Peyer's patch (tissue), 4 donors: ENCODE measurements at regions not wholly inside any gene's neighbourhood (a gene's known extent, or its start where the extent isn't known, plus 50 kb on each side); places are given as distances from the start of the nearest gene placed in this dataset.

Experiments
- DNase-seq, 3 donors: peaks; one replicate each; pipeline ENCODE4 v3.0.0-alpha.2; 2017 to 2019
- H3K27ac ChIP-seq, 4 donors: fragments of 200-600 bp; sonication (generic); one replicate each; pipeline ENCODE4 v1.5.1; 2016 to 2019
- H3K27me3 ChIP-seq, 2 donors: fragments of 200-600 bp; sonication (generic); one replicate each; pipeline ENCODE4 v1.5.1; 2019
- H3K36me3 ChIP-seq, 3 donors: fragments of 200-600 bp; sonication (generic); one replicate each; pipeline ENCODE4 v1.5.1; 2016 to 2019
- H3K4me1 ChIP-seq, 4 donors: fragments of 200-600 bp; sonication (generic); one replicate each; pipeline ENCODE4 v1.5.1; 2016 to 2019
- H3K4me3 ChIP-seq, 4 donors: fragments of 200-600 bp; sonication (generic); 1 replicate in 3 of 4; 2 replicates in 1 of 4; pipeline ENCODE4 v1.5.1; 2016 to 2019; ENCODE audit warnings: mild to moderate bottlenecking in 1 of 4
- H3K9me3 ChIP-seq, 4 donors: fragments of 200-600 bp; sonication (generic); one replicate each; pipeline ENCODE4 v1.5.1; 2016 to 2019; ENCODE audit warnings: mild to moderate bottlenecking in 1 of 4
- CTCF ChIP-seq, 6 experiments: fragments of 450-650 bp in 4 of 6; fragments of 200-600 bp in 2 of 6; sonication (generic) in 1 of 6; IDR thresholded peaks; one replicate each; pipeline ENCODE4 v1.5.1; 2017 to 2019; ENCODE audit warnings: antibody characterized with exemption in 6 of 6, mild to moderate bottlenecking in 3 of 6, moderate library complexity in 1 of 6
- POLR2A ChIP-seq, 2 donors: fragments of 450-650 bp; IDR thresholded peaks; one replicate each; pipeline ENCODE4 v1.5.1; 2017; ENCODE audit warnings: antibody characterized with exemption in 2 of 2, mild to moderate bottlenecking in 2 of 2, moderate library complexity in 2 of 2

- H3K27me3 ChIP-seq = no peaks in the 10 kb centered on the region
- H3K4me3 ChIP-seq = no peak overlapping the region
- no peaks in the 10 kb centered on the region for H3K4me1 ChIP-seq
- no peak for DNase-seq
- H3K36me3 ChIP-seq = no peaks in the 10 kb centered on the region
- TF ChIP-seq POLR2A (IDR thresholded peaks at IDR 0.05) (no peak), CTCF (IDR thresholded peaks at IDR 0.05) (no peak)
- no peak overlapping the region for H3K27ac ChIP-seq
- no peaks in the 10 kb centered on the region for H3K9me3 ChIP-seq
These were observed 95.3 kb upstream of the USP47 start for GRCh38 chr11:11746449-11746848.

DNA sequence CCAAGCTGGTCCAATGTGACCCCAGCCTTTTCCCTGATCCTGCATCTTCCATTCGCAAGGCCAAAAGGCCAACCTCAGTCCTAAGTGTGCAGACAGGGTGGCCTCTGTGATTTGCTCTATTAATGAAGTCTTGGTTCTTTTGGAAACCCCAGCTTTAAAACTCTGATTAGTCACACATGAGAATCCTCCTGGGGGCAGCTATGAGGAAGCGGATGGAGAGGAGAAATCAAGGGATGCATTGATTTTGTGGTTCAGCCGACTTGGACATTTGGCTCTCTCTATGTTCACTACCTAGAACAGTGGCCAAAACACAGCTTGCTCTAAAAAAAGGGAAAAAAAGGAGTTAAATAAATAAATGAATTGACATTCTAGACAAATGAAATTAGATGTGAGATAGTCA lies 98.6 kb upstream of the USP47 start:
- Histone ChIP-seq H3K27me3 (no peaks in the 10 kb centered on the region), H3K9me3 (no peaks in the 10 kb centered on the region), H3K36me3 (no peaks in the 10 kb centered on the region), H3K4me1 (no peaks in the 10 kb centered on the region), H3K27ac (no peak overlapping the region), H3K4me3 (no peak overlapping the region)
- TF ChIP-seq POLR2A (IDR thresholded peaks at IDR 0.05) (no peak), CTCF (IDR thresholded peaks at IDR 0.05) (no peak)
- DNase-seq = no peak

DNA sequence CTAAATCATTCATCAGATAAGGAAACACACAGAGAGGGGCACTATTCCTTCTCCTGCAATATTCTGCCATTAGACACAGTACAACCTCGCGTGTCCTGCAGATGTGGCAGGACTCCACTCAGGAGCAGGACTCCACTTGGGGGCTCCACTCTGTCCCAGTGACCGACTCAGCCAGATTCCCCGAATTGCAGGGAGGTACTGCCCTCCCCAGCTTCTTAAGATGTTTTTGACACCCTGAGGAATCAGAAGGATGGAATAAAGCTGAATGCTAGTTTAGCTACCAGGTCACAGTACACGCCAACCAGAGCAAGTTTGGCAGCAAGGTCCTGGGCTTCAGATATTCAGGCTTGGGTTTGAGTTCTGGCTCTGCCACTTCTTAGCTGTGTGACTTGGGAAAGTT lies 99.3 kb upstream of the USP47 start:
- H3K4me3 ChIP-seq = no peak overlapping the region
- DNase-seq = no peak
- H3K4me1 ChIP-seq = no peaks in the 10 kb centered on the region
- H3K36me3 ChIP-seq = no peaks in the 10 kb centered on the region
- no peaks in the 10 kb centered on the region for H3K9me3 ChIP-seq
- H3K27me3 ChIP-seq = no peaks in the 10 kb centered on the region
- TF ChIP-seq POLR2A (IDR thresholded peaks at IDR 0.05) (no peak), CTCF (IDR thresholded peaks at IDR 0.05) (no peak)
- no peak overlapping the region for H3K27ac ChIP-seq

GRCh38 chr11:11740836-11741235 lies 100.9 kb upstream of the USP47 start:
- Histone ChIP-seq H3K27me3 (no peaks in the 10 kb centered on the region), H3K4me1 (no peaks in the 10 kb centered on the region), H3K4me3 (no peak overlapping the region), H3K36me3 (no peaks in the 10 kb centered on the region), H3K27ac (no peak overlapping the region), H3K9me3 (no peaks in the 10 kb centered on the region)
- no peak for DNase-seq
- no peak for TF ChIP-seq CTCF (IDR thresholded peaks at IDR 0.05)
- no peak for TF ChIP-seq POLR2A (IDR thresholded peaks at IDR 0.05)

GRCh38 chr11:11740073-11740702 lies 101.6 kb upstream of the USP47 start:
- no peaks in the 10 kb centered on the region for H3K27me3 ChIP-seq
- DNase-seq = no peak
- no peaks in the 10 kb centered on the region for H3K4me1 ChIP-seq
- H3K9me3 ChIP-seq = no peaks in the 10 kb centered on the region
- TF ChIP-seq POLR2A (IDR thresholded peaks at IDR 0.05) (no peak), CTCF (IDR thresholded peaks at IDR 0.05) (no peak)
- no peak overlapping the region for H3K27ac ChIP-seq
- no peak overlapping the region for H3K4me3 ChIP-seq
- no peaks in the 10 kb centered on the region for H3K36me3 ChIP-seq

- Histone ChIP-seq H3K9me3 (no peaks in the 10 kb centered on the region), H3K36me3 (no peaks in the 10 kb centered on the region), H3K27me3 (no peaks in the 10 kb centered on the region), H3K4me1 (no peaks in the 10 kb centered on the region), H3K4me3 (no peak overlapping the region), H3K27ac (no peak overlapping the region)
- DNase-seq = no peak
- TF ChIP-seq CTCF (IDR thresholded peaks at IDR 0.05) = no peak
- TF ChIP-seq POLR2A (IDR thresholded peaks at IDR 0.05) = no peak
These were observed 103.4 kb upstream of the USP47 start for GRCh38 chr11:11738370-11738769.
